Loucy (cell line): ENCODE measurements at regions not wholly inside any gene's neighbourhood (a gene's known extent, or its start where the extent isn't known, plus 50 kb on each side); places are given as distances from the start of the nearest gene placed in this dataset.
A peak's percentile ranks its signal among the peaks of the same experiment; 100 is the strongest.

Source experiments
- H2AFZ ChIP-seq: fragments of 200-600 bp; sonication (generic); 2 replicates; pipeline ENCODE4 v1.6.0; 2016; ENCODE audit warnings: antibody characterized with exemption, mild to moderate bottlenecking, low read length, moderate library complexity
- H3F3A ChIP-seq: fragments of 200-600 bp; 2 replicates; pipeline ENCODE4 v1.6.0; 2016; ENCODE audit warnings: antibody characterized with exemption, low read depth, mild to moderate bottlenecking
- H3K27me3 ChIP-seq: fragments of 200-600 bp; sonication (generic); 2 replicates; pipeline ENCODE4 v1.6.1; 2014; ENCODE audit warnings: low read length, mild to moderate bottlenecking; ENCODE audit not compliant: insufficient read depth, poor library complexity, severe bottlenecking
- H3K36me3 ChIP-seq: fragments of 200-600 bp; sonication (generic); 2 replicates; pipeline ENCODE4 v1.6.1; 2016; ENCODE audit warnings: low read length; ENCODE audit not compliant: insufficient read depth
- H3K4me1 ChIP-seq: fragments of 200-600 bp; sonication (generic); 2 replicates; pipeline ENCODE4 v1.5.1; 2014; ENCODE audit warnings: low read length, mild to moderate bottlenecking; ENCODE audit not compliant: insufficient read depth, poor library complexity, severe bottlenecking
- H3K4me2 ChIP-seq: fragments of 200-600 bp; sonication (generic); 2 replicates; pipeline ENCODE4 v1.6.0; 2014; ENCODE audit warnings: antibody characterized with exemption, low read length, low read depth, mild to moderate bottlenecking; ENCODE audit not compliant: poor library complexity, severe bottlenecking
- H3K4me3 ChIP-seq: fragments of 200-600 bp; sonication (generic); 2 replicates; pipeline ENCODE4 v1.5.1; 2014; ENCODE audit warnings: low read length, mild to moderate bottlenecking, mixed read lengths; ENCODE audit not compliant: poor library complexity, severe bottlenecking
- H3K79me2 ChIP-seq: fragments of 200-600 bp; sonication (generic); 2 replicates; pipeline ENCODE4 v1.6.1; 2014; ENCODE audit warnings: low read length; ENCODE audit not compliant: insufficient read depth
- H3K9ac ChIP-seq: fragments of 200-600 bp; sonication (generic); 2 replicates; pipeline ENCODE4 v1.6.0; 2014; ENCODE audit warnings: mild to moderate bottlenecking, low read depth, low read length, moderate library complexity; ENCODE audit not compliant: poor library complexity, severe bottlenecking
- H3K9me2 ChIP-seq: fragments of 200-600 bp; sonication (generic); replicated peaks from 2 replicates; pipeline ENCODE4 v1.6.1; 2016; ENCODE audit warnings: low read depth, low read length, mixed read lengths
- H3K9me3 ChIP-seq: fragments of 200-600 bp; sonication (generic); 2 replicates; pipeline ENCODE4 v1.6.1; 2014; ENCODE audit warnings: mild to moderate bottlenecking, antibody characterized with exemption, low read length, low read depth; ENCODE audit not compliant: insufficient read depth
- H4K20me1 ChIP-seq: fragments of 200-600 bp; sonication (generic); 2 replicates; pipeline ENCODE4 v1.6.0; 2014; ENCODE audit warnings: antibody characterized with exemption, low read length, mild to moderate bottlenecking; ENCODE audit not compliant: insufficient read depth, poor library complexity, severe bottlenecking
- EZH2phosphoT487 ChIP-seq: fragments of 200-600 bp; IDR thresholded peaks from 2 replicates; pipeline ENCODE4 v1.6.1; 2018; ENCODE audit warnings: antibody characterized with exemption, mild to moderate bottlenecking, moderate library complexity, borderline replicate concordance
- TF ChIP-seq, protein P1 (sequence below): fragments of 200-600 bp; sonication (generic); conservative IDR thresholded peaks from 2 replicates; pipeline ENCODE4 v1.5.1; 2014; ENCODE audit warnings: mild to moderate bottlenecking, antibody characterized with exemption, low read length

DNA sequence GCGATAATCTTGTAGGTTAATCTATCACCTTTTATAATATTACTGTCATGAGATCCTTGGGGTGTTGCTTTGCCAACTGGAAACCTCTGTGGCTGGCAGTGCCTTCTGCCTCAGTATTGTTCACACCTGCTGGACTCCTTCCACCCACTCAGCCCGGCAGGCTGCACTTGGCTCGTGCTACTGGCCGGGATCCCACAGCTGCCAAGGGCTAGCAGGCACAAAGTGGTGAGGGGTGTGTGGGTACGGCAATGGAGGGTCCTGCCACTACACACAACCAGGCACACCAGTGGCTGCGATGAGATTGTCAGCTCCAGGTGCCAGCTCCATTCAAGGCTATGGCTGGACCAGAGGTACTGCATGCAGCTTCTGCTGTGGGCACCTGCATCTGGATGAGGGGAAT is 191.2 kb upstream of the LYPLAL1 start:
- no peaks in the 10 kb centered on the region for H3K27me3 ChIP-seq
- H3K9ac ChIP-seq = no peak overlapping the region
- H3K36me3 ChIP-seq = no peaks in the 10 kb centered on the region
- H3K9me3 ChIP-seq = no peaks in the 10 kb centered on the region
- no peak overlapping the region for H3K4me2 ChIP-seq
- no peak overlapping the region for H3K4me3 ChIP-seq
- no peaks in the 10 kb centered on the region for H3K9me2 ChIP-seq
- no peaks in the 10 kb centered on the region for H3K4me1 ChIP-seq
- no peaks in the 10 kb centered on the region for H3K79me2 ChIP-seq
- no peak overlapping the region for H2AFZ ChIP-seq
- no peaks in the 10 kb centered on the region for H4K20me1 ChIP-seq
- no peaks in the 10 kb centered on the region for H3F3A ChIP-seq
- no peak for TF ChIP-seq EZH2phosphoT487
- TF ChIP-seq, protein P1, sequence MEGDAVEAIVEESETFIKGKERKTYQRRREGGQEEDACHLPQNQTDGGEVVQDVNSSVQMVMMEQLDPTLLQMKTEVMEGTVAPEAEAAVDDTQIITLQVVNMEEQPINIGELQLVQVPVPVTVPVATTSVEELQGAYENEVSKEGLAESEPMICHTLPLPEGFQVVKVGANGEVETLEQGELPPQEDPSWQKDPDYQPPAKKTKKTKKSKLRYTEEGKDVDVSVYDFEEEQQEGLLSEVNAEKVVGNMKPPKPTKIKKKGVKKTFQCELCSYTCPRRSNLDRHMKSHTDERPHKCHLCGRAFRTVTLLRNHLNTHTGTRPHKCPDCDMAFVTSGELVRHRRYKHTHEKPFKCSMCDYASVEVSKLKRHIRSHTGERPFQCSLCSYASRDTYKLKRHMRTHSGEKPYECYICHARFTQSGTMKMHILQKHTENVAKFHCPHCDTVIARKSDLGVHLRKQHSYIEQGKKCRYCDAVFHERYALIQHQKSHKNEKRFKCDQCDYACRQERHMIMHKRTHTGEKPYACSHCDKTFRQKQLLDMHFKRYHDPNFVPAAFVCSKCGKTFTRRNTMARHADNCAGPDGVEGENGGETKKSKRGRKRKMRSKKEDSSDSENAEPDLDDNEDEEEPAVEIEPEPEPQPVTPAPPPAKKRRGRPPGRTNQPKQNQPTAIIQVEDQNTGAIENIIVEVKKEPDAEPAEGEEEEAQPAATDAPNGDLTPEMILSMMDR = no peak

DNA sequence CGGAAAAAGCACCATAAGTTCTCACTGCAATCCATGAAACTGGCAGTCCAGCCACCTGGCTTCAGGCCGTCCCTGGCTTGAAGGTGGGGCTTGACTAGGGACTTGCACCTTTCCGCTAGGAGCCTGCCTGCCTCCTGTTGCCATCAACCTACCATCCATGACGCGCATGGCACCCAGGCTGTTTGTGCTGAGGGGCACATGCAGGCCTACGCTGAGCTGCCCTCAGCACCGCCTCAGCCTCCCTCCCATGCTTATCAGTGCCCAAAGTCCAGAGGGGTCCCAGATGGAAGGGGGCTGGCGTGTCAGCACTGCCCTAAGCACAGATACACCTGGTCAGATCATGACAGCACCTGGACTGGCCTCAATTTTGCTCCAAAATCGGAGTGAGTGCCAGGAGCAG is 190.2 kb upstream of the LYPLAL1 start:
- no peak overlapping the region for H3K9ac ChIP-seq
- no peaks in the 10 kb centered on the region for H3K27me3 ChIP-seq
- no peaks in the 10 kb centered on the region for H3F3A ChIP-seq
- no peaks in the 10 kb centered on the region for H3K36me3 ChIP-seq
- H3K4me2 ChIP-seq = no peak overlapping the region
- no peaks in the 10 kb centered on the region for H3K79me2 ChIP-seq
- no peak overlapping the region for H3K4me3 ChIP-seq
- no peaks in the 10 kb centered on the region for H3K4me1 ChIP-seq
- H3K9me2 ChIP-seq = no peaks in the 10 kb centered on the region
- no peak for TF ChIP-seq EZH2phosphoT487
- TF ChIP-seq, protein P1 = no peak
- no peaks in the 10 kb centered on the region for H4K20me1 ChIP-seq
- no peak overlapping the region for H2AFZ ChIP-seq
- H3K9me3 ChIP-seq = no peaks in the 10 kb centered on the region

DNA sequence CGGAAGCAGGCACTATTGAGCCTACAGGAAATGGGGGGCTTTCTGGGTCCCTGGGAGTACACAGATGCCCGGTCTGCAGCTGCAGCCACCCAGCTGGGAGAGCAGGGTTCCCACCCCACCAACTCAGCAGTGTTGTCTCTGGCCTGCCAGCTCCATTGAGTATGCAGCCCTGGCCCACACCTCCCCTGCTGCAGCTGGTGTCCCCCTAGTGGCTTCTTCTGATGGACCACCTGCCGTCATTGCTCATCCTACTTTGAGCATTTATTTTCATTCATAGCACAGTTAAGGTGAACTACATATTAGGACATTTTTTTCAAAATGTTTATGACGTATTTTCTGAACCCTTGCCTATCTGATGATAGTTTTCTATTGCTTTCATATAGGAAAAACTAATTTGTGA is 189.8 kb upstream of the LYPLAL1 start:
- Histone ChIP-seq H3K9ac (no peak overlapping the region), H3K9me2 (no peaks in the 10 kb centered on the region), H3K4me2 (no peak overlapping the region), H4K20me1 (no peaks in the 10 kb centered on the region), H3F3A (no peaks in the 10 kb centered on the region), H3K79me2 (no peaks in the 10 kb centered on the region), H3K27me3 (no peaks in the 10 kb centered on the region), H3K9me3 (no peaks in the 10 kb centered on the region), H3K4me1 (no peaks in the 10 kb centered on the region), H3K36me3 (no peaks in the 10 kb centered on the region), H3K4me3 (no peak overlapping the region), H2AFZ (no peak overlapping the region)
- TF ChIP-seq, protein P1 = peak; percentile 78
- TF ChIP-seq EZH2phosphoT487 = no peak
